SH-SY5Y (cell line): ENCODE measurements at regions not wholly inside any gene's neighbourhood (a gene's known extent, or its start where the extent isn't known, plus 50 kb on each side); places are given as distances from the start of the nearest gene placed in this dataset.

Experiments used
- GATA2 ChIP-seq: IDR thresholded peaks from 2 replicates; pipeline ENCODE4 v1.6.1; 2011; ENCODE audit warnings: mild to moderate bottlenecking, low read depth, low read length
- GATA3 ChIP-seq: IDR thresholded peaks from 2 replicates; pipeline ENCODE4 v1.6.1; 2011; ENCODE audit warnings: low read depth, mild to moderate bottlenecking, low read length, moderate library complexity

DNA sequence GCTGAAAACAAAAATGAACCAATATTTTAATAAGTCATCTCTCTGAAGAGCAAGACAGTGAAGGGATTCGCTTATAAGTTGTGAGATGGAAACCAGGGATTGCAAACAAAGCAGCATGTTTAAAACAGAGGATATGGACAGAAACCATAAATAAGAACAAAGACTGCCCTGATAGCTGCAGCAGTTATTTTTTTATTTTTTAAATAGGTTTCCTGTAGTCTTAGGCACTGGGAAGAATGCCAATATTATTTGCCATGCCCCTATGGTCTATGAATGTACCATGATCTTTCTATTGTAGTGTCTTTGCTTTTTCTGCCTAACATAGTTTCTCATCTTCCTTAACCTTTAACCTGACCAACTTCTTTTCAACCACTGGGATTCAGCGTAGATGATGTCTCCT, 1334.0 kb upstream of the NRXN1 start:
- TF ChIP-seq GATA2 (no peak), GATA3 (no peak)
